GM19438 (cell line): ENCODE measurements at regions not wholly inside any gene's neighbourhood (a gene's known extent, or its start where the extent isn't known, plus 50 kb on each side); places are given as distances from the start of the nearest gene placed in this dataset.
"Not testable (repeated sequence)": the region's sequence is repeated elsewhere in the genome, so short reads cannot be mapped to it uniquely, and the experiment has no call there.

Experiments
- ATAC-seq: cut with Tn5 transposase; IDR thresholded peaks from one replicate; pipeline ENCODE4 v1.9.1; 2021; ENCODE audit warnings: low read depth; ENCODE audit not compliant: unreplicated experiment

GRCh38 chr14:71748196-71748595 lies 184.0 kb upstream of the RGS6 start:
- ATAC-seq, result no peak

- ATAC-seq, result no peak
Measured at GRCh38 chr14:71749613-71750238, 182.5 kb upstream of the RGS6 start.

GRCh38 chr14:71751264-71751663 lies 181.0 kb upstream of the RGS6 start:
- ATAC-seq, result no peak

- no peak for ATAC-seq
Measured at GRCh38 chr14:71752111-71752738, 180.0 kb upstream of the RGS6 start.

GRCh38 chr14:71753126-71753830 lies 179.0 kb upstream of the RGS6 start:
- no peak for ATAC-seq

- no peak for ATAC-seq
Measured at GRCh38 chr14:71753976-71754375, 178.3 kb upstream of the RGS6 start.

GRCh38 chr14:71754422-71755095 lies 177.7 kb upstream of the RGS6 start:
- no peak for ATAC-seq

- ATAC-seq, result no peak
Measured at GRCh38 chr14:71758229-71758951, 173.8 kb upstream of the RGS6 start.

GRCh38 chr14:71762575-71762974 lies 169.7 kb upstream of the RGS6 start:
- ATAC-seq, result no peak

GRCh38 chr14:71764701-71765382 lies 167.4 kb upstream of the RGS6 start:
- ATAC-seq, result no peak

GRCh38 chr14:71765505-71765904 lies 166.7 kb upstream of the RGS6 start:
- ATAC-seq, result no peak

- ATAC-seq, result no peak
Measured at GRCh38 chr14:71770431-71770830, 161.8 kb upstream of the RGS6 start.

GRCh38 chr14:71771421-71771820 lies 160.8 kb upstream of the RGS6 start:
- not testable (repeated sequence) for ATAC-seq

GRCh38 chr14:71771996-71772395 lies 160.2 kb upstream of the RGS6 start:
- not testable (repeated sequence) for ATAC-seq

GRCh38 chr14:71773898-71774481 lies 158.2 kb upstream of the RGS6 start:
- no peak for ATAC-seq

- ATAC-seq, result no peak
Measured at GRCh38 chr14:71776471-71777360, 155.5 kb upstream of the RGS6 start.

GRCh38 chr14:71780075-71780474 lies 152.2 kb upstream of the RGS6 start:
- ATAC-seq, result no peak

- no peak for ATAC-seq
Measured at GRCh38 chr14:71780822-71781221, 151.4 kb upstream of the RGS6 start.

- ATAC-seq, result no peak
Measured at GRCh38 chr14:71783088-71783487, 149.1 kb upstream of the RGS6 start.
